ENCODE measurements at regions not wholly inside any gene's neighbourhood (a gene's known extent, or its start where the extent isn't known, plus 50 kb on each side); places are given as distances from the start of the nearest gene placed in this dataset.

DNA sequence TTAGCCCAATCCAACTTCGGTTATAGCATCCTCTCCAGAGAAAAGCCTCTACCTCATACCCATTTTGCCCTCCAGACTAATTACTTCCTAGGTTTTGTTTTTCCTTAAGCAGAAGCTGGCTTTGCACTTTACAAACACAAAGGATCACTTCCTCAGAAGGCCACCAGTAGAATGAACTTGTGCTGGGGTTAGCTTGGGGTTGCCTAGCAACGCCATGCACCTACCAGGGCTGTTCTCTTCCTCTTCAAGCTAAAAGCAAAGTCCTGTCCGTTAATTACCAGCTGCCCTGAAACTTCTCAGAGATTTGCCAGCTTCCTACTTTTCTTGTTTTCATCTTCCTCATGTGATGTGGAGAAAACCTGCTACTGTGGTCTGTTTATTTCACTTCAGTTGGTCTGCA is 132.0 kb upstream of the WWC1 start:
- no peak for DNase-seq

DNA sequence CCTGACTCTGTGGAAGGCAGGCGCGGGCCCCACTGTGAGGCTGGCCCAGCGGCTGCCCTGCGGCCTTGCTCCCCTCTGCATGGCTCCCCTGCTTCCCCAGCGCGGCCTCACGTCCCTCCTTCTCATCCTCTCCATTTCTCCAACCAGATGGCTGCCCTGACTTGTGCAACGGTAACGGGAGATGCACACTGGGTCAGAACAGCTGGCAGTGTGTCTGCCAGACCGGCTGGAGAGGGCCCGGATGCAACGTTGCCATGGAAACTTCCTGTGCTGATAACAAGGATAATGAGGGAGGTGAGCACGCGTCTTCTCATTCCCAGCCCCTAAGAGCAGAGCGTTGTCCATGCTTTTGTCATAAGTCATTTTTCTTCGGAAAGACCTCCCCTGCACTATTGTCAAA is 129.0 kb upstream of the WWC1 start:
- no peak for DNase-seq

GRCh38 chr5:168163966-168164365 is 127.5 kb upstream of the WWC1 start:
- no peak for DNase-seq

DNA sequence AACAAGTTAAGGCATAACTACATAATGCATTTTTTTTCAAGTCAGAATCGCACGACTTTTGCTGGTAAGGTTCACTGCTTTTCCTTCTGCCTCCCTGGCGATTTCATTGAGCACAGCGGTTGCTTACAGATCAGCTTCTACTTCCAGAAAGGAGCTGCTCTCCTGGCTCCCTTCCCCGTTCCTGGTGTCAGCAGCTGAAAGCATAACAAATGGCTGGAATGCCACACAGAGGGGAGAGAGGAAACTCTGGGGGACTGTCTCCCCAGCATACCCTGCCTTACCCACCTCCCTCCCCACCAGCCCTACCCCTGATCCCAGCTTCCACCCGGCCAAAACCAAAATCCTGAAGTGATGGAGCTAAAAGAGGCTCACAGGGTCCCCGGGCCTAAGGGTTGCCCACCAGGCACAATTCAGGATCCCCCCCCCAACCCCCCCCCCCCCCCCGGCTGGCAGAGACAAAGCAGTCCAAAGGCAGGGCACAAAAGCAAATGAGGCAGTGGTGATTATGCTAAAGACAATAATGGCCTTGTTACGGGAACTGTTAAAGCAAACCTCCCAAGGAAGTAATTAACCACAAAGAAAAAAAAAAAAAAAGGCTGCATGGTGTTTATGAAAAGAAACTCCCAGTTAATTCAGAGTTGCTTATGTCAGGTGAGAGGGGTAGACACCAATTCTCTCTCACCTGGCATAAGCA is 126.1 kb upstream of the WWC1 start:
- DNase-seq: no peak

GRCh38 chr5:168165977-168166376 is 125.5 kb upstream of the WWC1 start:
- no peak for DNase-seq

- no peak for DNase-seq
Measured at GRCh38 chr5:168167338-168167737, 124.1 kb upstream of the WWC1 start.

DNA sequence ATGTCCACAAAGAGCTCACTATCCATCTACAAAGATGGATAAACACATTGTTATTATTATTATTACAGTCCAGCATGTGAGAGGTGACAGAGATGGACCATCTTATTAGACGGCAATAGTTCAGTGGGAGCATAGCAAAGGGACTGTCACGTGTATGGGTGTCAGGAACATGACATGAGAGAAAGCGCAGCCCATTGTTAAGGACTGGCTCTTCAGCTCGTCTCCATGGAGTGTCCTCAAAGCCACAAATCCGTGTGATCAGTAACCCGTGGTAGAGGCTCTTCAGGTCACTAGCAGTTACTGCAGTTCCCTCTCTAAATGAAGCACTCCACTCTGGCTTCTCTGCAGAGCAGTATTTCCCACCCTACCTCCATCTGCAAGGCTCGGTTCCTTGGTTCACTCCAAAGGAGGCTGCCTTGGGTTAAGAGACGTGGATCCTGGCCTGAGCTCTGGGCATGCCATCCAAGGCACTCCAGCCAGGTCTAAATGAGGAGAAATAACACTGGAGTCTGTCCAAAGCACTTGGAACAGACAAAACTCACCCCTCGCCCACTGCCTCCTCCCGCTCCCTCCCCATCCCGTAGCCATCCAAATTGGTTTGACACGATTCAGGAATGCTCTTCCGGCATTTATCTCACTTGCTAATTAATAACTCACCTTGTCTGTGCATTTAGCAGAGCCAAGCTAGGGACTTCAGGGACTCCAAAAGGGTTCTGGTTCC is 122.3 kb upstream of the WWC1 start:
- no peak for DNase-seq

GRCh38 chr5:168169791-168170190 is 121.7 kb upstream of the WWC1 start:
- no peak for DNase-seq

- DNase-seq: no peak
Measured at GRCh38 chr5:168171901-168172759, 119.3 kb upstream of the WWC1 start.

GRCh38 chr5:168172760-168173223 is 118.7 kb upstream of the WWC1 start:
- no peak for DNase-seq

GRCh38 chr5:168174376-168174775 is 117.1 kb upstream of the WWC1 start:
- no peak for DNase-seq

DNA sequence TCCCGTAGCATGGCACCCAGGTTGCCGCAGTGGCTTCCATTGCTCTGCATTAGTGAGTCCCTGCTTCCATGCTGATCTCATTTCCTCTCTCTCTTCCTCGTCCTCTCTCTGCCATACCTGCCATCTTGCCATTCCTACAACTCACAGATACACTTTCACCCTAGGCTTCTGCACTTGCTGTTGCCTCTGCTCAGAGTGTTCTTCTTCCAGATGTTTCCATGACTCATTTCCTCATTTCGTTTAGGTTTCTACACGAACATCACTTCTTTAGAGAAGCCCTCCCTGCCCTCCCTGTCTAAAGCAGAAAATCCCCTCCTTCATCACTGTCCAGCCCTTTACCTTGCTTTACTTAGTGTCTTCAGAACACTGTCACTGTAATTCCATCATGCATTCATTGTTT is 115.2 kb upstream of the WWC1 start:
- DNase-seq: no peak

DNA sequence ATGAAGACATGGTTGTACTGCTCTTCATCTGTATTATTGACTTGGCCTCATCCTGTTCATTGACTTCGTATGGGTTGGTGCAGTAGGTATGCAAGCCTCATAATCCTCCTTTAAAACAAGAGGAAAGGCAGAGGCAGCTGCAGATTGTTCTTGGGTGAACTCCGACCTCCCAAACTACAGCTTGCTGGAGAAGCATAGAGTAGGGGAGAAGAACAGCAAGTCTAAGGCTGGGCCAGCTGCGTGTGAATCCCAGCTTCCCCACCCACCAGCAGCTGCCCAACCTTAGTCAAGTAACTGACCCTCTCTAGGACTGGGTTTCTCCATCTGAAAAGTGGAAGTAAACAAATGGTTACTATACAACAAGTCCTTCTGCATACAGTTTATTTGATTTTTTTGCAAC is 114.5 kb upstream of the WWC1 start:
- DNase-seq: no peak

- DNase-seq: no peak
Measured at GRCh38 chr5:168177831-168178450, 113.5 kb upstream of the WWC1 start.

DNA sequence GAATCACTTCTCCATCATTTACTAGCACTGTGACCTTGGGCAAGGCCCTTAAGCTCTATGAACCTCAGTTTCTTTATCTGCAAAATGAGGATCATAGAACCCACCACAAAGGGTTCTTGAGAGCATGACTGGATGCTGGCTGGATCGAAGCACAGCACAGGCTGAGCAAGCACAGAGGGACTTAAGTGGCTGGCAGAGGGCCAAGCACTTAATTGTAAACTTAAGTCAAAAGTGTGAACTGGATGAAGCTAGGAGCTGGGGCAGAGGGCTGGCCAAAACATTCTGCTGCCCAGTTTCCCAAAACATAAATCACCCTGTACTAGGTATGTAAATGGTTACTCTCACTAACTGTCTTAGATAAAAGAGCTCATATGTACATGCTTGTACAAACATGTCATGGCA is 112.3 kb upstream of the WWC1 start:
- DNase-seq: no peak

DNA sequence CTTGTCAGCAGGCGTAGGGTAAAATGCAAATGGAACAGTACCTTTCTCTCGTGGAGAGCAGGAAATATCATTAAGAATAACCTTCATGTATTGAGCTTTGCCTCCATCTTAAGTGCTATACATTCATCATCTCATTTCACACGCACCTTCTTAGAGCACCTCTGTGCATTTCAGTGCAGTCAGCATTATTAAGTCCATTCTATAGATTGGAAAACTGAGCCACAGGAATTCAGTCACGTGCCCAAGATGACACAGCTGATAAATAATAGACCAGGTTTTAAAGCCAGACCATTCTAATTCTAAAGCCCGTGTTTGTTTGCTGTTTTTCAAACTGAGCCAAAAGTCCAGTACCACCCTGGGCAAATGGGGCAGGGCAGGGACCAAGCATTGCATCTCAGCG is 109.2 kb upstream of the WWC1 start:
- no peak for DNase-seq

DNA sequence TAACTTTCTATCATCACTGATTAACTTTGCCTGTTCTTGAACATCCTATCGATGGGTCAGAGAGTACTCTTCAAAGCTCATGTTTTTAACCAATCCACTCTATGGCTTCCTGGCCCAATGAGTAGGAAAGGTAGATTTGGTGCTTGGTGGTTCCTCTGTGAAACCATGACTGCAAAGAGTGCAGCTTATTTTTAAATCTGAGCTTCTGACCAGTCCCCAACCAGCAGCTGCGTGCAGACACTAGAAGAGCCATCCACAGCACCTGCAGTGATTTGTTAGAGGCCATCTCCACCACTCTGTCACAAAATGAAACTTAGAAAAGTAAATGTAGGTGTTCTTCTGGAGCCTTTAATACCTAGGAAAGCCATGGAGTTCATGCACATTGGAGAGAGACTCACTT is 107.3 kb upstream of the WWC1 start:
- DNase-seq: no peak

DNA sequence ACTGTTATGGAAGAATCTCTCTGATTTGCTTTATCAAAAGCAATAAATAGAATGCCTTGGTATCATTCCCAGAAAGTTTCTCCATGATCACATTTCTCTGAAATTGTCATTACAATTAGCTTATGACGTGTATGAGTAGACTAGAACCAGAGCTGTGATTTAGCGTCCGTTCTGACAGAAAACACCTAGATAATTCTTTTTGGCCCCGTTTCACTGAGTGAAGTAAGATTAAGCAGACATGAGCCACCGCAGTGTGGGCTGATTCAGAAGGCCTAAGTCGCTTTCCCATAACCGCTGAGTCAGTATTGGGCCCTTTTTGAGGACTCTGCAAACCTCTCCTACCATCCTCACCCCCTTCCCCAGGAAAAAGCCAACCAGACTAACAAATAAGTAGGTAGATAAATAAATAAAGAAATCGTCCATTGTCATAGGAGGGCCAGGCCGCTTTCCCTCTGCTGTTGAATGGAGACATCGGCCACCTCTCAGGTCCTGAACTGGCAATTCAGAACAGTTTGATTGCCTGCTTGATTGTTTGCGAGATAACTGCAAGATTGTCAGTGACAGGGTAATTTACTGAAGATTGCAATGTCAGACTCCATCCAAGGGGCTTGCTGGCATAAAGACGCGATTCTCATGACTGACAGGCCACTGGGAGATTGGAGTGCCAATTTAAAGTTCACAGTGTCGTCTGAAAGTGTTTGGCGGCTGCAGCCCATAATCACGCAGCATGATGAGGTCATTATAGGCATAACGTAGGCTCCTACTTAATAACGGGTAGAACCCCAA is 105.0 kb upstream of the WWC1 start:
- no peak for DNase-seq

GRCh38 chr5:168187614-168188013 is 103.8 kb upstream of the WWC1 start:
- DNase-seq: no peak

DNA sequence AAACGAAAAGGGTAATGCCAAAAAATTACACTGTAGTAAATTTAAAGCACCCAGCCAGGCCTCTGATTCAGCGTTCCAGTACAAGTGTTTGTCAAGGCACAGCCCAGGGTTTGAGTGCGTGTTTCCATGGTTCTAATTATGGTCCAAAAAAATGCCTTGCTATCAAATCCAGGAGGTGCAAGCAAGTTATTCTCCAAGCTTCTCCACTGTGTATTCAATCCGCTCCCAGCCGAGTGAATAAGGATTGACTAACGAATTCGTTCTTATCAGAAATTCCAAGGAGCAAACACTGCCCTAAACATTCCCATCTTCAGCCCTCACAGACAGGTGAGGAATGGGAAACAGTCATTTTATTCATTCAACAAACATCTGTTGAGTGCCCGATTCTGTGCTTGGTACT is 103.3 kb upstream of the WWC1 start:
- DNase-seq: no peak

DNA sequence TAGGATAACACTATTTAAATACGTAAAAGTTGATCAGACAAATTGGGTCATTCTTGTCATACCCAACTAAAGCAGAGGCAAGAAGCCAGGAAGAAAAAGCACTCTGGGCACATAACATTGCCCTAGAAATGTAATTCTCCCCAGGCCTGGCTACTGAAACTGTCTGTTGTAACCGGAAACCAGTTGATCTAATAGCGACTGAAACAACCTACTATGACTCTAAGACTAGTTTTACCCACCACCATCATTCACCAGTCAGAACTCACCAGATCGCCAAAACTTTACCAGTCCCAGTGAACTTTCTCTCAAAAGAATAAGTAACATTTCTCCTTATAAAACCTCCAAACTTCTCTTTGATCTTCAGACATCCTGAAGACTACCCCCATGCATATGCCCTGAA is 99.3 kb upstream of the WWC1 start:
- no peak for DNase-seq

DNA sequence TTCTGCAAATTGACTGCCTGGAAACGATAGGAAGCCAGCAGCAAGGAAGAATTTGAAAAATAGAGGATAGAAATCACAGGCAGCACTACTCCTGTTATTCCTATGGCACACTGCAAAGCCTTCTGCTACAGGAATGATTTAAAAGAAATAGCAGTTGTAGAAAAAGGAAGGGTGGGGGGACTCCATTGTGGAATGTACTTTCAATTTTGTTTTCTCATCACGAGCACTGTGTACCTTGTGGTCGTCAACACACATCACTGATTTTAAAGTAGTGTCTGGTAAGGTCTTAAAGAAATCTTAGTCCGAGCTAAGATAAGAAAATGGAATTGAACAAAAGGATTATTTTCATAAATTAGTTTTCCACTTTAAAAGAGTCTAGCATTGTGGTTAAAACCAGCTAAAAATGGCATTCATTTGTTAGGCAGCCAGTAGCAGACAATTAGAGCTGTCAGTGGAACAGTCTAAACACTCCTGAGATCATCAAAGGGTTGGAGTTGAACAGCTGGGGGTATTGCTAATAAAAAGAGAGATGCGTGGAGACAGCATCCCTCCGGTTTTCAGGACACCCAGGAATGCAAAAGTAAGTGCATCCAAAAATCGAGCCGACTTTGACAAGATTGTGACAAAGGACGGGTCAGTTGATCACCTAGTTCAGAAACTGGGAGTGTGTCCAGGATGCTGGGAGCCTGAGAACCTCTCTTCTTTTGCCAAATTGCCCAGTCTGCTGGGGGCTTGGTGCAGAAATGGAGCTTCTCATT is 97.8 kb upstream of the WWC1 start:
- no peak for DNase-seq

Measured in stimulated activated CD4-positive, alpha-beta T cell treated with anti-CD3 and anti-CD28 coated beads, Interleukin-2, amount 100 ng/mL, for 48 hours (primary cell).